ENCODE measurements at regions not wholly inside any gene's neighbourhood (a gene's known extent, or its start where the extent isn't known, plus 50 kb on each side); places are given as distances from the start of the nearest gene placed in this dataset.
A peak's percentile ranks its signal among the peaks of the same experiment; 100 is the strongest.

- no peak overlapping the region for H2AFZ ChIP-seq (replicated peaks; ENCODE audit: low read length, poor library complexity)
- POLR2A ChIA-PET (ENCODE audit: unreplicated experiment): no interaction called here
Measured at GRCh38 chr6:133814797-133815196, 74.1 kb upstream of the TCF21 start.

More at GRCh38 chr6:133814797-133815196, 74.1 kb upstream of the TCF21 start:
- no peak overlapping the region for H2AK5ac ChIP-seq (ENCODE audit: low read depth, low read length)
- H3K9me3 ChIP-seq (ENCODE audit: control insufficient read depth, insufficient read depth, low read length): no peaks in the 10 kb centered on the region; the same call in 1 of the 2 replicates
- peak overlapping the region; percentile 97; the same call in 1 of the 2 replicates for H2BK120ac ChIP-seq (ENCODE audit: low read depth, low read length)
- peaks cover 3% of the 10 kb centered on the region for H3K4me1 ChIP-seq (ENCODE audit: control insufficient read depth, insufficient read depth, low read length)
- no peaks in the 10 kb centered on the region for H4K20me1 ChIP-seq (ENCODE audit: insufficient read depth, low read length)
- H3K27ac ChIP-seq (ENCODE audit: insufficient read depth, low read length): no peak overlapping the region
- H4K8ac ChIP-seq (ENCODE audit: low read depth in 2 of 2, low read length in 2 of 2): peak overlapping the region; percentile 55 to 94; a peak in 3 of 4 replicates
- TF ChIP-seq CEBPB (IDR thresholded peaks at IDR 0.05; ENCODE audit: low read depth, low read length): peak; percentile 79
- peak; percentile 65; the same call in 1 of the 2 replicates for TF ChIP-seq FOS (IDR thresholded peaks at IDR 0.05; ENCODE audit: low read depth, low read length)
- TF ChIP-seq RAD21 (IDR thresholded peaks at IDR 0.05; ENCODE audit: low read length): no peak
- TF ChIP-seq BHLHE40 (IDR thresholded peaks at IDR 0.05; ENCODE audit: low read depth, low read length): 0 out of 2 replicates have a peak, but pooled peaks have one; percentile 23
- TF ChIP-seq NFE2L2 (IDR thresholded peaks at IDR 0.05; ENCODE audit: low read depth, low read length): no peak
- TF ChIP-seq USF2 (IDR thresholded peaks at IDR 0.05; ENCODE audit: low read depth, low read length): no peak
- no peak for TF ChIP-seq CHD1 (IDR thresholded peaks at IDR 0.05; ENCODE audit: low read depth, low read length)
- no peak for TF ChIP-seq POLR2A (IDR thresholded peaks at IDR 0.05; ENCODE audit: low read depth, low read length)
- peak overlapping the region; percentile 85 for H2BK5ac ChIP-seq (ENCODE audit: low read depth, low read length, poor library complexity, severe bottlenecking)
- 0 out of 3 replicates have a peak overlapping the region, but pooled peaks have one; percentile 100 for H2BK15ac ChIP-seq (ENCODE audit: low read depth, low read length)
- peak overlapping the region; percentile 97; the same call in 1 of the 2 replicates for H2BK20ac ChIP-seq (ENCODE audit: low read depth, low read length)
- no peaks in the 10 kb centered on the region for H3K79me1 ChIP-seq (ENCODE audit: low read depth in 1 of 2, low read length in 2 of 2)
- no peak overlapping the region for H4K91ac ChIP-seq (ENCODE audit: insufficient read depth, low read depth, low read length)
- DNase-seq (peak; percentile 71), ATAC-seq (ENCODE audit: low read depth) (peak; percentile 59)
- H3K4me2 ChIP-seq (ENCODE audit: low read depth, low read length): no peak overlapping the region
- H3K9me1 ChIP-seq (ENCODE audit: insufficient read depth, low read length): peaks cover 2% of the 10 kb centered on the region; the same call in 1 of the 2 replicates
- peak overlapping the region; percentile 1; the same call in 1 of the 2 replicates for H3K4ac ChIP-seq (ENCODE audit: low read depth, low read length)
- no peak overlapping the region for H2AK9ac ChIP-seq (replicated peaks; ENCODE audit: low read depth, low read length, poor library complexity)
- BruUV-seq (replicated peaks): no TSS peak
- no peak overlapping the region for H4K5ac ChIP-seq (ENCODE audit: low read depth, low read length)
- intact Hi-C loops (cut with micrococcal nuclease): no loop called here
- no peak overlapping the region for H3K23ac ChIP-seq (ENCODE audit: low read depth, low read length)
- H3K14ac ChIP-seq (replicated peaks; ENCODE audit: low read depth, low read length): peak overlapping the region; percentile 24; the same call in 1 of the 2 replicates
- no peak overlapping the region for H3K9ac ChIP-seq (ENCODE audit: low read depth, low read length)
- in situ Hi-C loops (cut with MboI; ENCODE audit: low sequenced_read_pairs): no loop called here
- no peak overlapping the region for H3K56ac ChIP-seq (ENCODE audit: extremely low read depth, insufficient read depth, low read length)
- WGBS, 2 experiments (ENCODE audit: extremely low coverage in 2 of 2, insufficient read length in 1 of 2): no CpG with 5 or more reads among the region's 1 CpG
- dilution Hi-C loops (cut with HindIII; ENCODE audit: low sequenced_read_pairs, unreplicated experiment): no loop called here
- H3K4me3 ChIP-seq (ENCODE audit: insufficient read depth, low read depth, low read length): no peak overlapping the region
- peak overlapping the region; percentile 99; the same call in 1 of the 2 replicates for H3K18ac ChIP-seq (ENCODE audit: low read depth, low read length)
- CTCF ChIA-PET: no interaction called here
- no peaks in the 10 kb centered on the region for H3K36me3 ChIP-seq (ENCODE audit: control insufficient read depth, insufficient read depth, low read length)
- H3K27me3 ChIP-seq (ENCODE audit: control insufficient read depth, insufficient read depth, low read length): no peaks in the 10 kb centered on the region

Measured in IMR-90 (cell line).